H1 (cell line): ENCODE measurements at regions not wholly inside any gene's neighbourhood (a gene's known extent, or its start where the extent isn't known, plus 50 kb on each side); places are given as distances from the start of the nearest gene placed in this dataset.

Source experiments
- BRCA1 ChIP-seq: IDR thresholded peaks from 2 replicates; pipeline ENCODE4 v1.6.1; 2012; ENCODE audit warnings: low read depth, low read length, improper control_type of control experiment
- CHD1 ChIP-seq: IDR thresholded peaks from 2 replicates; pipeline ENCODE4 v1.6.1; 2012; ENCODE audit warnings: low read depth, low read length, improper control_type of control experiment
- CHD2 ChIP-seq: IDR thresholded peaks from 2 replicates; pipeline ENCODE4 v1.6.1; 2012; ENCODE audit warnings: low read length, improper control_type of control experiment
- CTCF ChIP-seq, 3 experiments: IDR thresholded peaks; 1 replicate in 2 of 3; 2 replicates in 1 of 3; pipeline versions ENCODE4 v1.5.1 to v1.6.1; 2011; ENCODE audit warnings: low read length in 3 of 3, mild to moderate bottlenecking in 3 of 3, inconsistent platforms in 2 of 3, low read depth in 1 of 3, moderate library complexity in 1 of 3; ENCODE audit not compliant: insufficient read depth in 1 of 3; ENCODE audit errors: control extremely low read depth in 1 of 3
- EP300 ChIP-seq, 2 experiments: IDR thresholded peaks; 1 replicate in 1 of 2; 2 replicates in 1 of 2; pipeline ENCODE4 v1.6.1; 2011 to 2012; ENCODE audit warnings: low read depth in 2 of 2, low read length in 2 of 2, mild to moderate bottlenecking in 2 of 2, borderline replicate concordance in 1 of 2, inconsistent platforms in 1 of 2, moderate library complexity in 1 of 2
- GABPA ChIP-seq: IDR thresholded peaks from 2 replicates; pipeline ENCODE4 v1.6.1; 2011; ENCODE audit warnings: mild to moderate bottlenecking, low read length, moderate library complexity, borderline replicate concordance; ENCODE audit not compliant: insufficient read depth
- HDAC6 ChIP-seq: IDR thresholded peaks from one replicate; pipeline ENCODE4 v1.7.1; 2012; ENCODE audit warnings: low read depth, mild to moderate bottlenecking, inconsistent platforms, low read length, moderate library complexity
- JUND ChIP-seq: IDR thresholded peaks from 2 replicates; pipeline ENCODE4 v1.6.1; 2011; ENCODE audit warnings: mild to moderate bottlenecking, improper control_type of control experiment, low read length
- MAX ChIP-seq: IDR thresholded peaks from 2 replicates; pipeline ENCODE4 v1.6.1; 2012; ENCODE audit warnings: inconsistent platforms
- POLR2AphosphoS5 ChIP-seq: IDR thresholded peaks from 2 replicates; pipeline ENCODE4 v1.6.1; 2011; ENCODE audit warnings: low read depth, low read length
- SP2 ChIP-seq: IDR thresholded peaks from 2 replicates; pipeline ENCODE4 v1.6.1; 2012; ENCODE audit warnings: mild to moderate bottlenecking, low read length, inconsistent platforms
- SRF ChIP-seq: IDR thresholded peaks from 2 replicates; pipeline ENCODE4 v1.6.1; 2011; ENCODE audit warnings: mild to moderate bottlenecking, low read depth, low read length, moderate library complexity
- TAF1 ChIP-seq: IDR thresholded peaks from 2 replicates; pipeline ENCODE4 v1.6.1; 2011; ENCODE audit warnings: mild to moderate bottlenecking, low read depth, low read length

- TF ChIP-seq EP300 (IDR thresholded peaks at IDR 0.05; ENCODE audit: borderline replicate concordance in 1 of 2, low read depth in 2 of 2, low read length in 2 of 2) (no peak), MAX (no peak), CTCF (IDR thresholded peaks at IDR 0.05; ENCODE audit: control extremely low read depth in 1 of 3, insufficient read depth in 1 of 3, low read depth in 1 of 3, low read length in 3 of 3) (no peak), BRCA1 (no peak), JUND (no peak), CHD1 (no peak), TAF1 (no peak), GABPA (no peak), SP2 (no peak), POLR2AphosphoS5 (no peak), HDAC6 (no peak), CHD2 (no peak), SRF (no peak)
Measured at GRCh38 chr2:150007815-150008430, 420.3 kb upstream of the MMADHC start.
